HG02943 (cell line): ENCODE measurements at regions not wholly inside any gene's neighbourhood (a gene's known extent, or its start where the extent isn't known, plus 50 kb on each side); places are given as distances from the start of the nearest gene placed in this dataset.
"Not testable (repeated sequence)": the region's sequence is repeated elsewhere in the genome, so short reads cannot be mapped to it uniquely, and the experiment has no call there.

Experiments
- ATAC-seq: cut with Tn5 transposase; IDR thresholded peaks from one replicate; pipeline ENCODE4 v1.9.1; 2021; ENCODE audit warnings: mild to moderate bottlenecking, low read depth, moderate library complexity; ENCODE audit not compliant: unreplicated experiment

- ATAC-seq, result no peak
Measured at GRCh38 chr2:21328177-21328576, 204.4 kb downstream of the TDRD15 start.

- no peak for ATAC-seq
Measured at GRCh38 chr2:21330786-21331391, 207.1 kb downstream of the TDRD15 start.

GRCh38 chr2:21331625-21332370, 208.0 kb downstream of the TDRD15 start:
- ATAC-seq, result no peak

- no peak for ATAC-seq
Measured at GRCh38 chr2:21332993-21333625, 209.3 kb downstream of the TDRD15 start.

- no peak for ATAC-seq
Measured at GRCh38 chr2:21333684-21334083, 209.9 kb downstream of the TDRD15 start.

GRCh38 chr2:21346984-21347383, 223.2 kb downstream of the TDRD15 start:
- ATAC-seq, result no peak

GRCh38 chr2:21353879-21354679, 230.3 kb downstream of the TDRD15 start:
- ATAC-seq, result no peak

- no peak for ATAC-seq
Measured at GRCh38 chr2:21356086-21356856, 232.5 kb downstream of the TDRD15 start.

GRCh38 chr2:21356857-21357255, 233.1 kb downstream of the TDRD15 start:
- no peak for ATAC-seq

- ATAC-seq, result no peak
Measured at GRCh38 chr2:21358976-21359375, 235.2 kb downstream of the TDRD15 start.

GRCh38 chr2:21361384-21361783, 237.6 kb downstream of the TDRD15 start:
- no peak for ATAC-seq

- no peak for ATAC-seq
Measured at GRCh38 chr2:21361957-21362486, 238.3 kb downstream of the TDRD15 start.

GRCh38 chr2:21363364-21363763, 239.6 kb downstream of the TDRD15 start:
- no peak for ATAC-seq

GRCh38 chr2:21367421-21367820, 243.7 kb downstream of the TDRD15 start:
- ATAC-seq, result no peak

- no peak for ATAC-seq
Measured at GRCh38 chr2:21369787-21370186, 246.0 kb downstream of the TDRD15 start.

GRCh38 chr2:21371499-21372003, 247.8 kb downstream of the TDRD15 start:
- no peak for ATAC-seq

GRCh38 chr2:21372654-21373053, 248.9 kb downstream of the TDRD15 start:
- no peak for ATAC-seq

GRCh38 chr2:21376864-21377263, 253.1 kb downstream of the TDRD15 start:
- ATAC-seq, result no peak

- ATAC-seq, result no peak
Measured at GRCh38 chr2:21379140-21379539, 255.4 kb downstream of the TDRD15 start.

- not testable (repeated sequence) for ATAC-seq
Measured at GRCh38 chr2:21379668-21380067, 255.9 kb downstream of the TDRD15 start.
